ENCODE measurements at regions not wholly inside any gene's neighbourhood (a gene's known extent, or its start where the extent isn't known, plus 50 kb on each side); places are given as distances from the start of the nearest gene placed in this dataset.

GRCh38 chr4:71204056-71204455 lies 134.8 kb upstream of the SLC4A4 start (continued):
- TF ChIP-seq PRDM15 (CRISPR knock-in tag; IDR thresholded peaks at IDR 0.05) (no peak), NR3C1 (CRISPR knock-in tag; conservative IDR thresholded peaks at IDR 0.05; ENCODE audit: low read depth) (no peak), CDX4 (CRISPR knock-in tag; IDR thresholded peaks at IDR 0.05; ENCODE audit: borderline replicate concordance) (no peak), IRF1 (CRISPR knock-in tag; IDR thresholded peaks at IDR 0.05) (no peak)

GRCh38 chr4:71206763-71207162 lies 132.1 kb upstream of the SLC4A4 start:
- Mint-ChIP-seq H3K36me3 (no peaks in the 10 kb centered on the region), H3K27ac (no peak overlapping the region), H3K9me3 (no peaks in the 10 kb centered on the region), H3K27me3 (ENCODE audit: low read depth) (no peaks in the 10 kb centered on the region), H3K4me1 (peaks cover 27% of the 10 kb centered on the region), H3K4me3 (no peak overlapping the region)
- CTCF ChIA-PET, result no interaction called here
- ATAC-seq (no peak), DNase-seq (ENCODE audit: low spot score) (no peak)
- POLR2A ChIA-PET, result no interaction called here
- TF ChIP-seq CBFB (CRISPR knock-in tag; IDR thresholded peaks at IDR 0.05; ENCODE audit: low read depth) (no peak), ZNF263 (CRISPR knock-in tag; IDR thresholded peaks at IDR 0.05; ENCODE audit: low read depth) (no peak), E2F1 (CRISPR knock-in tag; IDR thresholded peaks at IDR 0.05) (no peak), NFE2L1 (CRISPR knock-in tag; IDR thresholded peaks at IDR 0.05) (no peak), ZNF416 (CRISPR knock-in tag; IDR thresholded peaks at IDR 0.05) (no peak), AFF4 (CRISPR knock-in tag; IDR thresholded peaks at IDR 0.05; ENCODE audit: borderline replicate concordance) (no peak), E2F4 (CRISPR knock-in tag; IDR thresholded peaks at IDR 0.05; ENCODE audit: borderline replicate concordance, low read depth) (no peak), ZNF532 (CRISPR knock-in tag; IDR thresholded peaks at IDR 0.05; ENCODE audit: borderline replicate concordance) (no peak), EMX1 (CRISPR knock-in tag; IDR thresholded peaks at IDR 0.05) (no peak), ARID4B (CRISPR knock-in tag; IDR thresholded peaks at IDR 0.05; ENCODE audit: borderline replicate concordance) (no peak), FOXK1 (CRISPR knock-in tag; IDR thresholded peaks at IDR 0.05) (no peak)
